ENCODE measurements at regions not wholly inside any gene's neighbourhood (a gene's known extent, or its start where the extent isn't known, plus 50 kb on each side); places are given as distances from the start of the nearest gene placed in this dataset.
"Not testable (repeated sequence)": the region's sequence is repeated elsewhere in the genome, so short reads cannot be mapped to it uniquely, and the experiment has no call there.

DNA sequence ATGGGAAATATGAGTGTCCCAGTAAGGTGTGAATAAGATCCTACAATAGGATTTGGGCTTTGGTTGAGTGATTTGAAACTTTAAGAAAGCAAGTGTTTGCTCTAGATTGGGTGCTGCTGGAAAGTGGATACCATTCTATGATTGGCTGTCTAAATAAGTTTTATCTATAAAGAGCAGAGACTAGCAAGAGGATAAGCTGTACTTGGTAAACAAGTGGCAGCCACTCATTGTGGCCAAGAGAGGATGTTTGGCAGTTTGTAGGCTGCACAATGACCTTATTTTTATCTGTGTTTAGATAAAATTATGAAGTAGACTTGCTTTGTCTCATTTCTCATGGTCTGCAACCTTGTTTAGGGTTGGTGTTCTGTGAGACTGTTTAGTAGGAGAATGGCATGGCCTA is 341.6 kb upstream of the PIK3R1 start:
- TF ChIP-seq, protein P1, sequence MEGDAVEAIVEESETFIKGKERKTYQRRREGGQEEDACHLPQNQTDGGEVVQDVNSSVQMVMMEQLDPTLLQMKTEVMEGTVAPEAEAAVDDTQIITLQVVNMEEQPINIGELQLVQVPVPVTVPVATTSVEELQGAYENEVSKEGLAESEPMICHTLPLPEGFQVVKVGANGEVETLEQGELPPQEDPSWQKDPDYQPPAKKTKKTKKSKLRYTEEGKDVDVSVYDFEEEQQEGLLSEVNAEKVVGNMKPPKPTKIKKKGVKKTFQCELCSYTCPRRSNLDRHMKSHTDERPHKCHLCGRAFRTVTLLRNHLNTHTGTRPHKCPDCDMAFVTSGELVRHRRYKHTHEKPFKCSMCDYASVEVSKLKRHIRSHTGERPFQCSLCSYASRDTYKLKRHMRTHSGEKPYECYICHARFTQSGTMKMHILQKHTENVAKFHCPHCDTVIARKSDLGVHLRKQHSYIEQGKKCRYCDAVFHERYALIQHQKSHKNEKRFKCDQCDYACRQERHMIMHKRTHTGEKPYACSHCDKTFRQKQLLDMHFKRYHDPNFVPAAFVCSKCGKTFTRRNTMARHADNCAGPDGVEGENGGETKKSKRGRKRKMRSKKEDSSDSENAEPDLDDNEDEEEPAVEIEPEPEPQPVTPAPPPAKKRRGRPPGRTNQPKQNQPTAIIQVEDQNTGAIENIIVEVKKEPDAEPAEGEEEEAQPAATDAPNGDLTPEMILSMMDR (IDR thresholded peaks at IDR 0.05; ENCODE audit: low read depth, low read length), result no peak
- Histone ChIP-seq H3K27me3 (ENCODE audit: insufficient read depth, low read depth, severe bottlenecking) (no peaks in the 10 kb centered on the region), H3K9me3 (ENCODE audit: severe bottlenecking) (no peaks in the 10 kb centered on the region), H3K36me3 (no peaks in the 10 kb centered on the region), H3K27ac (no peak overlapping the region), H3K4me3 (ENCODE audit: low read depth, low read length) (no peak overlapping the region)
- no peak for DNase-seq

DNA sequence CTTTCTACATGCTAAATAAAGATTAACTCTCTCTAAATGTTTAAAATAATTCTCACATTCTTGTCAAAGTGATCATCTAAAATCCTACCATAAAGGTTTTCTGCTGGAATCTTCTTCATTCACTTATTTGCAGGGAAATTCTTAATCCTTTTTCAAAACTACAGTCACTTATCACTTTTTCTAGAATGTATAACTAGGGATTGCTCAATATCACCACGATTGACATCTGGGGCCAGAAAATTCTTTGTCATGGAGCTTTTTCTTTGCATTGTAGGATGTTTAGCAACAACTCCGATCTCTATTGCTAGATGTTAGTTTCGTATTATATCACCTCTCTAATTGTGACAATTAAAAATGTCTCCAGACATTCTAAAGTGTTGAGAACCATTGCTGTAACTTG is 344.9 kb upstream of the PIK3R1 start:
- Histone ChIP-seq H3K9me3 (ENCODE audit: severe bottlenecking) (no peaks in the 10 kb centered on the region), H3K4me3 (ENCODE audit: low read depth, low read length) (no peak overlapping the region), H3K27ac (no peak overlapping the region), H3K36me3 (no peaks in the 10 kb centered on the region), H3K27me3 (ENCODE audit: insufficient read depth, low read depth, severe bottlenecking) (no peaks in the 10 kb centered on the region)
- TF ChIP-seq, protein P1 (IDR thresholded peaks at IDR 0.05; ENCODE audit: low read depth, low read length), result no peak
- DNase-seq, result no peak

DNA sequence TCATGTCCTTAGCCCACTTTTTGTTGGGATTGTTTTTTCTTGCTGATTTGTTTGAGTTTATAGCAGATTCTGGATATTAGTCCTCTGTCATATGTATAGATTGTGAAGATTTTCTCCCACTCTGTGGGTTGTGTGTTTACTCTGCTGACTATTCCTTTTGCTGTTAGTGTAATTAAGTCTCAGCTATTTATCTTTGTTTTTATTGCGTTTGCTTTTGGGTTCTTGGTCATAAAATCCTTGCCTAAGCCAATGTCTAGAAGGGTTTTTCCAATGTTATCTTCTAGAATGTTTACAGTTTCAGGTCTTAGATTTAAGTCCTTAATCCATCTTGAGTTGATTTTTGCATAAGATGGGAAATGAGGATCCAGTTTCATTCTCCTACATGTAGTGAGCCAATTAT is 351.2 kb upstream of the PIK3R1 start:
- not testable (repeated sequence) for H3K9me3 ChIP-seq (ENCODE audit: severe bottlenecking); H3K27me3 ChIP-seq (ENCODE audit: insufficient read depth, low read depth, severe bottlenecking); DNase-seq; H3K4me3 ChIP-seq (ENCODE audit: low read depth, low read length); H3K27ac ChIP-seq; H3K36me3 ChIP-seq

DNA sequence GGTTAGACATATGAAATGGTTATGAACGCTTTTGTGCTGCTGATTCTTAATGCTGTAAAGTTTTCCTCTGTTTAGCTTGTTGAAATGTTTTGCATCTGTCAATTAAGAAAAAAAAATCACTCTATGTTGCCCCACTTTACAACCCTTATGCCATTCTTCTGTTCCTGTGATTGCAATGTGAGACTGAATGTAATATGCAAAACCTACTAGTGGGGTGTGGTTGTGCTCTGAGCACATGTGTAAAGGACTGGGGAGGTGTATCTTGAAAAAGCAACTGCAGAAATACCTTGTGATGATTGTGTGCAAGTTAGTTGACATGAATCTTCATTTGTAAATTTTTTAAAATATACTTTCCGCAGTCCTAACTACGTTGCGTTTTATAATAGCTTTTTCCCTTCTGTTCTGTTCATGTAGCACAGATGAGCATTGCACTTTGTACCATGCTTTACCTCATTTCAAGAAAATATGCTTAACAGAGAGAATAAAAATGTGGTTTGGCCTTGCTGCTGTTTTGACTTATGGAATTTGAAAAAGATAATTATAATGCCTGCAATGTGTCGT is 357.0 kb upstream of the PIK3R1 start:
- Histone ChIP-seq H3K27ac (no peak overlapping the region), H3K36me3 (no peaks in the 10 kb centered on the region), H3K9me3 (ENCODE audit: severe bottlenecking) (no peaks in the 10 kb centered on the region), H3K27me3 (ENCODE audit: insufficient read depth, low read depth, severe bottlenecking) (no peaks in the 10 kb centered on the region), H3K4me3 (ENCODE audit: low read depth, low read length) (no peak overlapping the region)
- TF ChIP-seq, protein P1 (IDR thresholded peaks at IDR 0.05; ENCODE audit: low read depth, low read length), result no peak
- DNase-seq, result no peak

DNA sequence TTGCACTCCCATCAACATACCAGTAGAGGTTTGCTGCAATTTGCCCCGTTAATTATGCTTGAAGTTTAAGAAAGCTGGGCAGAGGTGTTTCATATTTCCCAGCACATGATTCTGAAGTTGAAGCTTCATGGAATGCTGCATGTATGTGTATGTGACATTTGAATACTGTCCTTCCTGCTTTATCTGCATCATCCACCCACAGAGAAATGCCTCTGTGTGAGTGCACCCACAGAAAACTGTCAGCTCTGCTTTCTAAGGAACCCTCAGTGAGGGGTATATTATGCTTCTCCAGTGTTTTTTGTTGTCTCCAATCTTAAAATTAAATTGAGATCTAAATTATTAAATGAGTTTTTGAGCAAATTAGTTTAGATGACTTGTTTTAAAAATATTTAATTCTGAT is 358.1 kb upstream of the PIK3R1 start:
- H3K27me3 ChIP-seq (ENCODE audit: insufficient read depth, low read depth, severe bottlenecking), result no peaks in the 10 kb centered on the region
- TF ChIP-seq, protein P1 (IDR thresholded peaks at IDR 0.05; ENCODE audit: low read depth, low read length), result no peak
- DNase-seq, result no peak

DNA sequence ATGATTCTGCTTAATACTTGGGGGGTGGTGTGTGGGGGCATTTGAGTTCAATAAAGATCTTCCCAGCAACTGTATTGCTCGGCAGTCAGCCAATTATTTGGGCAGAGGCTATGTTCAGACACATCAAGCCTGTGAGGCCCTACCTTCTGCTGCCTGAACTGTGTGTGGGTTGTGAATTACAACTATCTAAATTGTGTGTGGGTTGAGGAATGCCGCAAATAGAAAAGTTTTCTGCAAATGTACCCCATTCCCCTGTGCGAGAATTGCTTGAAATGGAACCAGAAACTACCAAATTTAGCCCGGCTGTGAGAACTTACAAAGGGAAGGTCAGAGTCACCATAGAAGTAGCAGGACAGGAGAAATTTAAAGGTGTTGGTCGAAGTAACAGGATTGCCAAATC is 360.0 kb upstream of the PIK3R1 start:
- H3K9me3 ChIP-seq (ENCODE audit: severe bottlenecking), result no peaks in the 10 kb centered on the region
- no peak overlapping the region for H3K27ac ChIP-seq
- no peak overlapping the region for H3K4me3 ChIP-seq (ENCODE audit: low read depth, low read length)
- TF ChIP-seq, protein P1 (IDR thresholded peaks at IDR 0.05; ENCODE audit: low read depth, low read length), result no peak
- no peaks in the 10 kb centered on the region for H3K27me3 ChIP-seq (ENCODE audit: insufficient read depth, low read depth, severe bottlenecking)
- no peak for DNase-seq
- H3K36me3 ChIP-seq, result no peaks in the 10 kb centered on the region

More for the DNA sequence above, 358.1 kb upstream of the PIK3R1 start:
- Histone ChIP-seq H3K36me3 (no peaks in the 10 kb centered on the region), H3K4me3 (ENCODE audit: low read depth, low read length) (no peak overlapping the region), H3K9me3 (ENCODE audit: severe bottlenecking) (no peaks in the 10 kb centered on the region), H3K27ac (no peak overlapping the region)

DNA sequence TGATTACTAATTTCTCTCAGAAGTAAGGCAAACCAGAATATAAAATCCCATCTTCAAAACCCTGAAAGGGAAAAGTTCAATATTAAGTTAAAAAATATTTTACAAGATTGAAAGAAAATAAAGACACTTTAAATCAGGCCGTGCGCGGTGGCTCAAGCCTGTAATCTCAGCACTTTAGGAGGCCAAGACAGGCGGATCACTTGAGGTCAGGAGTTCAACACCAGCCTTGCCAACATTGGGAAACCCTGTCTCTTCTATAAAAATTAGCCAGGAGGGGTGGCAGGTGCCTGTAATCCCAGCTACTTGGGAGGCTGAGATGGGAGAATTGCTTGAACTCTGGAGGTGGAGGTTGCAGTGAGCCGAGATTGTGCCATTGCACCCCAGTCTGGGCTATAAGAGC is 364.6 kb upstream of the PIK3R1 start:
- not testable (repeated sequence) for H3K36me3 ChIP-seq; DNase-seq; H3K27ac ChIP-seq; H3K27me3 ChIP-seq (ENCODE audit: insufficient read depth, low read depth, severe bottlenecking); H3K4me3 ChIP-seq (ENCODE audit: low read depth, low read length); H3K9me3 ChIP-seq (ENCODE audit: severe bottlenecking)

Data from WERI-Rb-1 (cell line).